HFF-Myc (cell line): ENCODE measurements at regions not wholly inside any gene's neighbourhood (a gene's known extent, or its start where the extent isn't known, plus 50 kb on each side); places are given as distances from the start of the nearest gene placed in this dataset.
"Not testable (repeated sequence)": the region's sequence is repeated elsewhere in the genome, so short reads cannot be mapped to it uniquely, and the experiment has no call there.

Experiments
- DNase-seq: peaks from one replicate; pipeline ENCODE4 v3.0.0-alpha.2; 2011; ENCODE audit warnings: low read depth; ENCODE audit errors: extremely low read depth
- H3K4me3 ChIP-seq: replicated peaks from 2 replicates; pipeline ENCODE4 v1.5.1; 2011; ENCODE audit warnings: low read depth, mild to moderate bottlenecking, control low read depth, low read length
- CTCF ChIP-seq: IDR thresholded peaks from 2 replicates; pipeline ENCODE4 v1.5.1; 2012; ENCODE audit warnings: mild to moderate bottlenecking, low read depth, low read length, control low read depth; ENCODE audit errors: missing control alignments

- no peak for DNase-seq
- H3K4me3 ChIP-seq, result no peak overlapping the region
- TF ChIP-seq CTCF, result no peak
Measured at GRCh38 chr5:101212942-101213514, 309.9 kb upstream of the ST8SIA4 start.

- TF ChIP-seq CTCF, result no peak
- no peak for DNase-seq
- H3K4me3 ChIP-seq, result no peak overlapping the region
Measured at GRCh38 chr5:101206534-101206933, 303.5 kb upstream of the ST8SIA4 start.

GRCh38 chr5:101205065-101205464 lies 302.0 kb upstream of the ST8SIA4 start:
- not testable (repeated sequence) for DNase-seq, H3K4me3 ChIP-seq

- not testable (repeated sequence) for H3K4me3 ChIP-seq, DNase-seq
Measured at GRCh38 chr5:101180365-101180764, 277.3 kb upstream of the ST8SIA4 start.

- no peak overlapping the region for H3K4me3 ChIP-seq
- no peak for TF ChIP-seq CTCF
- no peak for DNase-seq
Measured at GRCh38 chr5:101176605-101177004, 273.5 kb upstream of the ST8SIA4 start.

GRCh38 chr5:101174981-101175380 lies 271.9 kb upstream of the ST8SIA4 start:
- no peak for TF ChIP-seq CTCF
- no peak overlapping the region for H3K4me3 ChIP-seq
- no peak for DNase-seq

- no peak overlapping the region for H3K4me3 ChIP-seq
- TF ChIP-seq CTCF, result no peak
- DNase-seq, result no peak
Measured at GRCh38 chr5:101163088-101163487, 260.0 kb upstream of the ST8SIA4 start.

- TF ChIP-seq CTCF, result no peak
- no peak for DNase-seq
- no peak overlapping the region for H3K4me3 ChIP-seq
Measured at GRCh38 chr5:101160002-101160401, 256.9 kb upstream of the ST8SIA4 start.
